DOHH2 (cell line): ENCODE measurements at regions not wholly inside any gene's neighbourhood (a gene's known extent, or its start where the extent isn't known, plus 50 kb on each side); places are given as distances from the start of the nearest gene placed in this dataset.

Experiments
- H3F3A ChIP-seq: fragments of 200-600 bp; sonication (generic), shearing (Covaris generic); 2 replicates; pipeline ENCODE4 v1.6.0; 2016; ENCODE audit warnings: antibody characterized with exemption, mild to moderate bottlenecking; ENCODE audit not compliant: control insufficient read depth, insufficient read depth
- H3K27ac ChIP-seq: fragments of 200-600 bp; sonication (generic); 2 replicates; pipeline ENCODE4 v1.5.1; 2014; ENCODE audit warnings: low read depth, mild to moderate bottlenecking, low read length, moderate library complexity
- H3K27me3 ChIP-seq: fragments of 200-600 bp; sonication (generic); 2 replicates; pipeline ENCODE4 v1.6.1; 2014; ENCODE audit warnings: mild to moderate bottlenecking, low read length, mixed read lengths; ENCODE audit not compliant: control insufficient read depth
- H3K36me3 ChIP-seq: fragments of 200-600 bp; sonication (generic); 2 replicates; pipeline ENCODE4 v1.6.1; 2014; ENCODE audit warnings: mild to moderate bottlenecking, low read length, moderate library complexity, mixed read lengths; ENCODE audit not compliant: control insufficient read depth
- H3K4me1 ChIP-seq: fragments of 200-600 bp; sonication (generic); 2 replicates; pipeline ENCODE4 v1.6.1; 2014; ENCODE audit warnings: mild to moderate bottlenecking, low read length, mixed read lengths; ENCODE audit not compliant: control insufficient read depth
- H3K4me2 ChIP-seq: fragments of 200-600 bp; sonication (generic); 2 replicates; pipeline ENCODE4 v1.6.0; 2014; ENCODE audit warnings: mild to moderate bottlenecking, low read length, moderate library complexity
- H3K4me3 ChIP-seq: fragments of 200-600 bp; sonication (generic); 2 replicates; pipeline ENCODE4 v1.5.1; 2014; ENCODE audit warnings: mild to moderate bottlenecking, low read length, mixed read lengths
- H3K79me2 ChIP-seq: fragments of 200-600 bp; sonication (generic); 2 replicates; pipeline ENCODE4 v1.6.1; 2014; ENCODE audit warnings: mild to moderate bottlenecking, low read length, mixed read lengths; ENCODE audit not compliant: control insufficient read depth
- H3K9me2 ChIP-seq: fragments of 200-600 bp; sonication (generic); replicated peaks from 2 replicates; pipeline ENCODE4 v1.6.1; 2014; ENCODE audit warnings: mild to moderate bottlenecking, low read length, mixed read lengths; ENCODE audit not compliant: control insufficient read depth
- H3K9me3 ChIP-seq: fragments of 200-600 bp; sonication (generic); 2 replicates; pipeline ENCODE4 v1.6.1; 2014; ENCODE audit warnings: antibody characterized with exemption, low read length, mixed read lengths; ENCODE audit not compliant: control insufficient read depth, insufficient read depth
- H4K20me1 ChIP-seq: fragments of 200-600 bp; sonication (generic); 2 replicates; pipeline ENCODE4 v1.6.0; 2014; ENCODE audit warnings: low read depth, mild to moderate bottlenecking, antibody characterized with exemption, low read length, moderate library complexity; ENCODE audit not compliant: control insufficient read depth, insufficient read depth
- EZH2phosphoT487 ChIP-seq: fragments of 200-600 bp; sonication (generic); IDR thresholded peaks from 2 replicates; pipeline ENCODE4 v1.6.1; 2017; ENCODE audit warnings: borderline replicate concordance, mild to moderate bottlenecking, antibody characterized with exemption, low read length, moderate library complexity, mixed read lengths
- TF ChIP-seq, protein P1 (sequence below): fragments of 200-600 bp; sonication (generic); IDR thresholded peaks from one replicate; pipeline ENCODE4 v1.5.1; 2014; ENCODE audit warnings: antibody characterized with exemption, mild to moderate bottlenecking, low read depth, low read length; ENCODE audit not compliant: poor library complexity, severe bottlenecking

DNA sequence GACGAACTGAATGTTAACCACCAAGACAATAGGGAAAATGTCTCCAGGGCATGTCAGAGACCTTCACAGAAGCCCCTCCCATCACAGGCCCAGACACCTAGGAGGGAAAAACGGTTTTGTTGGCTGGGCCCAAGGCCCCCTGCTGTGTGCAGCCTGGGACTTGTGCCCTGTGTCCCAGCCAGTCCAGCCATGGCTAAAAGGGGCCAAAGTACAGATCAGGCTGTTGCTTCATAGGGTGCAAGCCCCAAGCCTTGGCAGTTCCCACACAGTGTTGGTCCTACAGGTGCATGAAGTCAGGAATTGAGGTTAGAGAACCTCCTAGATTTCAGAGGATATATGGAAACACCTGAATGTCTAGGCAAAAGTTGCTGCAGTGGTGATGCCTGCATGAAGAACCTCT, 428.7 kb downstream of the SUCLA2 start:
- Histone ChIP-seq H3K9me3 (peaks cover 5% of the 10 kb centered on the region; the same call in 1 of the 2 replicates), H3F3A (no peaks in the 10 kb centered on the region), H3K4me1 (no peaks in the 10 kb centered on the region), H3K27ac (no peak overlapping the region), H3K36me3 (no peaks in the 10 kb centered on the region), H3K4me2 (no peak overlapping the region), H4K20me1 (no peaks in the 10 kb centered on the region), H3K27me3 (no peaks in the 10 kb centered on the region), H3K79me2 (no peaks in the 10 kb centered on the region), H3K9me2 (no peaks in the 10 kb centered on the region), H3K4me3 (no peak overlapping the region)
- TF ChIP-seq, protein P1, sequence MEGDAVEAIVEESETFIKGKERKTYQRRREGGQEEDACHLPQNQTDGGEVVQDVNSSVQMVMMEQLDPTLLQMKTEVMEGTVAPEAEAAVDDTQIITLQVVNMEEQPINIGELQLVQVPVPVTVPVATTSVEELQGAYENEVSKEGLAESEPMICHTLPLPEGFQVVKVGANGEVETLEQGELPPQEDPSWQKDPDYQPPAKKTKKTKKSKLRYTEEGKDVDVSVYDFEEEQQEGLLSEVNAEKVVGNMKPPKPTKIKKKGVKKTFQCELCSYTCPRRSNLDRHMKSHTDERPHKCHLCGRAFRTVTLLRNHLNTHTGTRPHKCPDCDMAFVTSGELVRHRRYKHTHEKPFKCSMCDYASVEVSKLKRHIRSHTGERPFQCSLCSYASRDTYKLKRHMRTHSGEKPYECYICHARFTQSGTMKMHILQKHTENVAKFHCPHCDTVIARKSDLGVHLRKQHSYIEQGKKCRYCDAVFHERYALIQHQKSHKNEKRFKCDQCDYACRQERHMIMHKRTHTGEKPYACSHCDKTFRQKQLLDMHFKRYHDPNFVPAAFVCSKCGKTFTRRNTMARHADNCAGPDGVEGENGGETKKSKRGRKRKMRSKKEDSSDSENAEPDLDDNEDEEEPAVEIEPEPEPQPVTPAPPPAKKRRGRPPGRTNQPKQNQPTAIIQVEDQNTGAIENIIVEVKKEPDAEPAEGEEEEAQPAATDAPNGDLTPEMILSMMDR, result no peak
- no peak for TF ChIP-seq EZH2phosphoT487

DNA sequence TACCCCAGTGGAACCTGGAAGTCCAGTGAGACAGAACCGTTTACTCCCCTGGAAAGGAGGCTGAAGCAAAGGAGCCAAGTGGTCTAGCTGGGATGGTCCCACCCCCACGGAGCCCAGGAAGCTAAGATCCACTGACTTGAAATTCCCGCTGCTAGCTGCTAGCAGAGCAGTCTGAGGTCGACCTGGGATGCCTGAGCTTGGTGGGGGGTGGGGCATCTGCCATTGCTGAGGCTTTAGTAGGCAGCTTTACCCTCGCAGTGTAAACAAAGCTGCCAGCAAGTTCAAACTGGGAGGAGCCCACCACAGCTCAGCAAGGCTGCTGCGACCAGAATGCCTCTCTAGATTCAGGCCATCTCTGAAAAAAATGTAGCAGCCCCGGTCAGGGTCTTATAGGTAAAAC, 437.0 kb downstream of the SUCLA2 start:
- H3K27ac ChIP-seq, result no peak overlapping the region
- H3K4me3 ChIP-seq, result no peak overlapping the region
- H3K9me2 ChIP-seq, result no peaks in the 10 kb centered on the region
- no peaks in the 10 kb centered on the region for H3F3A ChIP-seq
- no peaks in the 10 kb centered on the region for H3K4me1 ChIP-seq
- H3K9me3 ChIP-seq, result no peaks in the 10 kb centered on the region
- no peaks in the 10 kb centered on the region for H3K36me3 ChIP-seq
- no peaks in the 10 kb centered on the region for H3K79me2 ChIP-seq
- no peak overlapping the region for H3K4me2 ChIP-seq
- H3K27me3 ChIP-seq, result no peaks in the 10 kb centered on the region
- no peak for TF ChIP-seq EZH2phosphoT487
- TF ChIP-seq, protein P1, result no peak
- no peaks in the 10 kb centered on the region for H4K20me1 ChIP-seq

DNA sequence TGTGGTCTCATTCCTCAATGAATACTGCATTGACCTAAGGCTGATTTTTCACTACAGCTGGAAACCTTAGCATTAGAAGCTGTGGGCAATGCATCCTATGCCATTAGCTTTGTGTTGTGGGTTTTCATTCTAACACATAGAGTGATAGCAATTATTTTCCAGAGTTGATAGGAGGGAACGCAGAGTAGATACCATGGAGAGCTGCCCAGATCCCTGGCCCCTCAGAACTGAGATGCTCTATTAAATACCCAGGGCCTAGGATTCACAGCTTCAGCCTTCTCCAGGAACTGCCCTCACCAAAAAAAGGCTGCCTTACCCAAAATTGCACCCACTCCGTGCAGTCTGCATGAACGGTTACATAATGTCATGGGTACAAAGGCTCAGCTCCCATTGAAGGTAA, 444.4 kb downstream of the SUCLA2 start:
- no peak overlapping the region for H3K27ac ChIP-seq

More for the DNA sequence above, 444.4 kb downstream of the SUCLA2 start:
- TF ChIP-seq, protein P1, result no peak
- no peak for TF ChIP-seq EZH2phosphoT487
- Histone ChIP-seq H3K36me3 (no peaks in the 10 kb centered on the region), H3K9me2 (no peaks in the 10 kb centered on the region), H3K27me3 (no peaks in the 10 kb centered on the region), H3K79me2 (no peaks in the 10 kb centered on the region), H3K9me3 (no peaks in the 10 kb centered on the region), H3F3A (no peaks in the 10 kb centered on the region), H4K20me1 (no peaks in the 10 kb centered on the region), H3K4me3 (no peak overlapping the region), H3K4me2 (no peak overlapping the region), H3K4me1 (no peaks in the 10 kb centered on the region)
